ENCODE measurements at regions not wholly inside any gene's neighbourhood (a gene's known extent, or its start where the extent isn't known, plus 50 kb on each side); places are given as distances from the start of the nearest gene placed in this dataset.

DNA sequence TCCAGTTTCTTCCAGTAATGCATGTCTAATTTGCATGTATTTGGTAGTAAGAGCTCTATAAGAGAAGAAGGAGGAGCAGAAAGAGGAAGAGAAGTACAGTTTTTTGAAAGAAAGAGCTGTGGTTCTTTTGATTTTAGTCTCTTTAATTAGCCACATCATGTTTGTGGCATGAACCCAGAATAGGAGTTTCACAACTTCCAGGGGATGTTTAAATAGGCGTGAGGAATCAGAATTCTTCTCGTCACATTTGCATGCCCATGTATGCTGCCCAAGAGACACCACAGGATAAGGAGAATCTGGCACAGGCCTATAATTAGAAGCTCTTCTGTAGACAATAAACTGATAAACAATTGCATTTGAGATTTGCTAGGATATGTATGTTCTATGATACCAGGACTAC is 78.7 kb downstream of the GAS1 start:
- no peaks in the 10 kb centered on the region for H3K79me2 ChIP-seq (ENCODE audit: control insufficient read depth, insufficient read depth, low read length)
- no peak overlapping the region for H3K9ac ChIP-seq (ENCODE audit: insufficient read depth, low read length)
- no peak overlapping the region for H2AFZ ChIP-seq (ENCODE audit: low read length)
- no peak for DNase-seq (ENCODE audit: low read depth in 2 of 2)
- H4K20me1 ChIP-seq (ENCODE audit: control insufficient read depth, extremely low read depth, insufficient read depth, low read length) = no peaks in the 10 kb centered on the region
- H3K4me2 ChIP-seq (ENCODE audit: extremely low read depth, insufficient read depth, low read length) = no peak overlapping the region
- H3K27ac ChIP-seq (ENCODE audit: insufficient read depth, low read length) = no peak overlapping the region
- no peak overlapping the region for H3K4me3 ChIP-seq (replicated peaks in 1 of 4; ENCODE audit: control extremely low read depth in 1 of 4, insufficient read depth in 1 of 4, low read depth in 3 of 4, low read length in 4 of 4)
- H3K9me3 ChIP-seq (ENCODE audit: control insufficient read depth, insufficient read depth, low read depth, low read length) = no peaks in the 10 kb centered on the region
- H3K36me3 ChIP-seq (ENCODE audit: control insufficient read depth, insufficient read depth, low read length) = no peaks in the 10 kb centered on the region
- H3K4me1 ChIP-seq (ENCODE audit: control insufficient read depth, extremely low read depth, insufficient read depth, low read length) = no peaks in the 10 kb centered on the region
- no peak for TF ChIP-seq EZH2 (IDR thresholded peaks at IDR 0.05; ENCODE audit: low read length, missing control alignments)
- H3K27me3 ChIP-seq (ENCODE audit: control insufficient read depth, insufficient read depth, low read length) = no peaks in the 10 kb centered on the region

- H3K9ac ChIP-seq (ENCODE audit: insufficient read depth, low read length) = no peak overlapping the region
- H3K27me3 ChIP-seq (ENCODE audit: control insufficient read depth, insufficient read depth, low read length) = no peaks in the 10 kb centered on the region
- no peaks in the 10 kb centered on the region for H3K9me3 ChIP-seq (ENCODE audit: control insufficient read depth, insufficient read depth, low read depth, low read length)
- DNase-seq (ENCODE audit: low read depth in 2 of 2) = no peak
- H3K4me1 ChIP-seq (ENCODE audit: control insufficient read depth, extremely low read depth, insufficient read depth, low read length) = no peaks in the 10 kb centered on the region
- H3K4me2 ChIP-seq (ENCODE audit: extremely low read depth, insufficient read depth, low read length) = no peak overlapping the region
- H3K27ac ChIP-seq (ENCODE audit: insufficient read depth, low read length) = no peak overlapping the region
- no peaks in the 10 kb centered on the region for H3K79me2 ChIP-seq (ENCODE audit: control insufficient read depth, insufficient read depth, low read length)
- TF ChIP-seq, protein P1, sequence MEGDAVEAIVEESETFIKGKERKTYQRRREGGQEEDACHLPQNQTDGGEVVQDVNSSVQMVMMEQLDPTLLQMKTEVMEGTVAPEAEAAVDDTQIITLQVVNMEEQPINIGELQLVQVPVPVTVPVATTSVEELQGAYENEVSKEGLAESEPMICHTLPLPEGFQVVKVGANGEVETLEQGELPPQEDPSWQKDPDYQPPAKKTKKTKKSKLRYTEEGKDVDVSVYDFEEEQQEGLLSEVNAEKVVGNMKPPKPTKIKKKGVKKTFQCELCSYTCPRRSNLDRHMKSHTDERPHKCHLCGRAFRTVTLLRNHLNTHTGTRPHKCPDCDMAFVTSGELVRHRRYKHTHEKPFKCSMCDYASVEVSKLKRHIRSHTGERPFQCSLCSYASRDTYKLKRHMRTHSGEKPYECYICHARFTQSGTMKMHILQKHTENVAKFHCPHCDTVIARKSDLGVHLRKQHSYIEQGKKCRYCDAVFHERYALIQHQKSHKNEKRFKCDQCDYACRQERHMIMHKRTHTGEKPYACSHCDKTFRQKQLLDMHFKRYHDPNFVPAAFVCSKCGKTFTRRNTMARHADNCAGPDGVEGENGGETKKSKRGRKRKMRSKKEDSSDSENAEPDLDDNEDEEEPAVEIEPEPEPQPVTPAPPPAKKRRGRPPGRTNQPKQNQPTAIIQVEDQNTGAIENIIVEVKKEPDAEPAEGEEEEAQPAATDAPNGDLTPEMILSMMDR (conservative IDR thresholded peaks at IDR 0.05 in 1 of 2, IDR thresholded peaks at IDR 0.05 in 1 of 2; ENCODE audit: low read depth in 1 of 2, low read length in 2 of 2) = no peak
- no peak for TF ChIP-seq EZH2 (IDR thresholded peaks at IDR 0.05; ENCODE audit: low read length, missing control alignments)
- H3K36me3 ChIP-seq (ENCODE audit: control insufficient read depth, insufficient read depth, low read length) = no peaks in the 10 kb centered on the region
- no peaks in the 10 kb centered on the region for H4K20me1 ChIP-seq (ENCODE audit: control insufficient read depth, extremely low read depth, insufficient read depth, low read length)
- no peak overlapping the region for H3K4me3 ChIP-seq (replicated peaks in 1 of 4; ENCODE audit: control extremely low read depth in 1 of 4, insufficient read depth in 1 of 4, low read depth in 3 of 4, low read length in 4 of 4)
- H2AFZ ChIP-seq (ENCODE audit: low read length) = no peak overlapping the region
Measured at GRCh38 chr9:86867804-86868313, 79.4 kb downstream of the GAS1 start.

DNA sequence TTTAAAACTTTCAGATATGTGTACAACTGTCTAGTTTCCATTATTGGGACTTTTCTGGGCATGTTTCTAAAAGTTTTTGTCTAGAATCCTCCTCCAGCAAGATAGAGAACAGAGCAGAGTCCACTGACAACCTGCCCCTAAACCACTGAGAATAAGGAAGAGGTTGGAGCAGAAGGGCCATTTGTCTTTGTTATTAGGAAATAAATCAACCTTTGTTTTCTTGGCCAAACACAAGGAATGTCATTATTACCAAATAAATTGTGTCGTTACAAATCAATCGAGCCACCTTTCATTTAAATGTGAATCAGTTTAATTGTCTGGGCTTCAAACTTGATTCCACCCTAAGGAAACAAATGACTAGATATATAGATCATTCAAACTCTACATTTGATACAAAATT is 81.4 kb downstream of the GAS1 start:
- no peaks in the 10 kb centered on the region for H3K4me1 ChIP-seq (ENCODE audit: control insufficient read depth, extremely low read depth, insufficient read depth, low read length)
- no peaks in the 10 kb centered on the region for H3K27me3 ChIP-seq (ENCODE audit: control insufficient read depth, insufficient read depth, low read length)
- DNase-seq (ENCODE audit: low read depth in 2 of 2) = no peak
- H3K9ac ChIP-seq (ENCODE audit: insufficient read depth, low read length) = no peak overlapping the region
- H3K27ac ChIP-seq (ENCODE audit: insufficient read depth, low read length) = no peak overlapping the region
- H3K36me3 ChIP-seq (ENCODE audit: control insufficient read depth, insufficient read depth, low read length) = no peaks in the 10 kb centered on the region
- H3K4me3 ChIP-seq (replicated peaks in 1 of 4; ENCODE audit: control extremely low read depth in 1 of 4, insufficient read depth in 1 of 4, low read depth in 3 of 4, low read length in 4 of 4) = no peak overlapping the region
- H3K79me2 ChIP-seq (ENCODE audit: control insufficient read depth, insufficient read depth, low read length) = no peaks in the 10 kb centered on the region
- H3K9me3 ChIP-seq (ENCODE audit: control insufficient read depth, insufficient read depth, low read depth, low read length) = no peaks in the 10 kb centered on the region
- no peak overlapping the region for H2AFZ ChIP-seq (ENCODE audit: low read length)
- no peak overlapping the region for H3K4me2 ChIP-seq (ENCODE audit: extremely low read depth, insufficient read depth, low read length)
- TF ChIP-seq, protein P1 (conservative IDR thresholded peaks at IDR 0.05 in 1 of 2, IDR thresholded peaks at IDR 0.05 in 1 of 2; ENCODE audit: low read depth in 1 of 2, low read length in 2 of 2) = no peak
- no peak for TF ChIP-seq EZH2 (IDR thresholded peaks at IDR 0.05; ENCODE audit: low read length, missing control alignments)
- H4K20me1 ChIP-seq (ENCODE audit: control insufficient read depth, extremely low read depth, insufficient read depth, low read length) = no peaks in the 10 kb centered on the region

All from fibroblast of lung (primary cell).